Smooth muscle cell (in vitro differentiated cells): ENCODE measurements at regions not wholly inside any gene's neighbourhood (a gene's known extent, or its start where the extent isn't known, plus 50 kb on each side); places are given as distances from the start of the nearest gene placed in this dataset.

Source experiments
- DNase-seq: peaks from one replicate; lab custom pipeline; 2025; ENCODE audit not compliant: unreplicated experiment; lab: John Stamatoyannopoulos, UW
- H2AFZ ChIP-seq: fragments of 200-600 bp; sonication (generic); 2 replicates; pipeline ENCODE4 v1.6.0; 2016; ENCODE audit warnings: antibody characterized with exemption, low read depth, mild to moderate bottlenecking
- H3F3A ChIP-seq: fragments of 200-600 bp; sonication (generic); 2 replicates; pipeline ENCODE4 v1.6.0; 2017; ENCODE audit warnings: antibody characterized with exemption, low read depth
- H3K27ac ChIP-seq: fragments of 200-600 bp; sonication (generic); 2 replicates; pipeline ENCODE4 v1.5.1; 2016; ENCODE audit warnings: low read depth, mild to moderate bottlenecking
- H3K27me3 ChIP-seq: fragments of 200-600 bp; sonication (generic); 2 replicates; pipeline ENCODE4 v1.6.1; 2016; ENCODE audit warnings: low read depth, mild to moderate bottlenecking
- H3K36me3 ChIP-seq: fragments of 200-600 bp; sonication (generic); 2 replicates; pipeline ENCODE4 v1.5.1; 2016; ENCODE audit warnings: low read depth
- H3K4me1 ChIP-seq: fragments of 200-600 bp; sonication (generic); 2 replicates; pipeline ENCODE4 v1.5.1; 2016; ENCODE audit warnings: low read depth
- H3K4me2 ChIP-seq: fragments of 200-600 bp; sonication (generic); 2 replicates; pipeline ENCODE4 v1.6.0; 2016; ENCODE audit warnings: mild to moderate bottlenecking
- H3K4me3 ChIP-seq: fragments of 200-600 bp; sonication (generic); 2 replicates; pipeline ENCODE4 v1.5.1; 2016; ENCODE audit warnings: mild to moderate bottlenecking
- H3K79me2 ChIP-seq: fragments of 200-600 bp; sonication (generic); 2 replicates; pipeline ENCODE4 v1.6.0; 2016; ENCODE audit warnings: low read depth, mild to moderate bottlenecking
- H3K9ac ChIP-seq: fragments of 200-600 bp; sonication (generic); 2 replicates; pipeline ENCODE4 v1.6.0; 2016; ENCODE audit warnings: low read depth
- H3K9me3 ChIP-seq: fragments of 200-600 bp; sonication (generic); replicated peaks from 2 replicates; pipeline ENCODE4 v1.5.1; 2016; ENCODE audit warnings: low read depth
- H4K20me1 ChIP-seq: fragments of 200-600 bp; sonication (generic); 2 replicates; pipeline ENCODE4 v1.6.0; 2016; ENCODE audit warnings: low read depth
- WGBS: methylation state at CpG from one replicate; pipeline ENCODE4 v1.1.7; 2016; ENCODE audit warnings: low lambda C conversion rate; 5-methylcytosine and 5-hydroxymethylcytosine counted together
- TF ChIP-seq, protein P1 (sequence below): fragments of 200-600 bp; sonication (generic); IDR thresholded peaks from 2 replicates; pipeline ENCODE4 v1.5.1; 2017; ENCODE audit warnings: borderline replicate concordance, mild to moderate bottlenecking, antibody characterized with exemption; ENCODE audit not compliant: insufficient read depth, poor library complexity, severe bottlenecking

DNA sequence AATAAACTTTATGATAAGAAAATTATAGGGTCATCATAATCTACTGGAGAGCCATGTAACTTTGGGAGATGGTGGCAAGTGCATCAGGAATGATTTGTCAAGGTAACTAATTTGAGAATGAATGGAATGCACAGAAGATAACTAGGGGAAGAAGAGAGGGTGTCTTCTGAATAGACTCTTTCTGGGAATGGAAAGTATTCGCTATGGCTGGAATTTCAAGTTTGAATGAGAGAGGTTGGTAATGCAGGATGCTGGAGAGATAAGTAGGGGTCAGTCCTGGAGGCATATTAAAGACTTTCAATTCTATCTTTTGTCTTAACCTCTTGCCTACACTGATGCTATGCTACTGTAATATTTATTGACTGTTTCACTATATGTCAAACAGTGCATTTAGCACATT is 714.2 kb downstream of the CETN3 start:
- no peaks in the 10 kb centered on the region for H3K27me3 ChIP-seq
- no peaks in the 10 kb centered on the region for H3K9me3 ChIP-seq
- H3K9ac ChIP-seq, result no peak overlapping the region
- no peak overlapping the region for H3K4me2 ChIP-seq
- H3K27ac ChIP-seq, result no peak overlapping the region
- no peaks in the 10 kb centered on the region for H3F3A ChIP-seq
- no peaks in the 10 kb centered on the region for H3K4me1 ChIP-seq
- no peaks in the 10 kb centered on the region for H3K36me3 ChIP-seq
- no peaks in the 10 kb centered on the region for H4K20me1 ChIP-seq
- WGBS, result 92% methylated on average over 1 of the region's 1 CpG
- DNase-seq, result no peak
- H3K4me3 ChIP-seq, result no peak overlapping the region
- H3K79me2 ChIP-seq, result no peaks in the 10 kb centered on the region
- TF ChIP-seq, protein P1, sequence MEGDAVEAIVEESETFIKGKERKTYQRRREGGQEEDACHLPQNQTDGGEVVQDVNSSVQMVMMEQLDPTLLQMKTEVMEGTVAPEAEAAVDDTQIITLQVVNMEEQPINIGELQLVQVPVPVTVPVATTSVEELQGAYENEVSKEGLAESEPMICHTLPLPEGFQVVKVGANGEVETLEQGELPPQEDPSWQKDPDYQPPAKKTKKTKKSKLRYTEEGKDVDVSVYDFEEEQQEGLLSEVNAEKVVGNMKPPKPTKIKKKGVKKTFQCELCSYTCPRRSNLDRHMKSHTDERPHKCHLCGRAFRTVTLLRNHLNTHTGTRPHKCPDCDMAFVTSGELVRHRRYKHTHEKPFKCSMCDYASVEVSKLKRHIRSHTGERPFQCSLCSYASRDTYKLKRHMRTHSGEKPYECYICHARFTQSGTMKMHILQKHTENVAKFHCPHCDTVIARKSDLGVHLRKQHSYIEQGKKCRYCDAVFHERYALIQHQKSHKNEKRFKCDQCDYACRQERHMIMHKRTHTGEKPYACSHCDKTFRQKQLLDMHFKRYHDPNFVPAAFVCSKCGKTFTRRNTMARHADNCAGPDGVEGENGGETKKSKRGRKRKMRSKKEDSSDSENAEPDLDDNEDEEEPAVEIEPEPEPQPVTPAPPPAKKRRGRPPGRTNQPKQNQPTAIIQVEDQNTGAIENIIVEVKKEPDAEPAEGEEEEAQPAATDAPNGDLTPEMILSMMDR, result no peak
- no peak overlapping the region for H2AFZ ChIP-seq

DNA sequence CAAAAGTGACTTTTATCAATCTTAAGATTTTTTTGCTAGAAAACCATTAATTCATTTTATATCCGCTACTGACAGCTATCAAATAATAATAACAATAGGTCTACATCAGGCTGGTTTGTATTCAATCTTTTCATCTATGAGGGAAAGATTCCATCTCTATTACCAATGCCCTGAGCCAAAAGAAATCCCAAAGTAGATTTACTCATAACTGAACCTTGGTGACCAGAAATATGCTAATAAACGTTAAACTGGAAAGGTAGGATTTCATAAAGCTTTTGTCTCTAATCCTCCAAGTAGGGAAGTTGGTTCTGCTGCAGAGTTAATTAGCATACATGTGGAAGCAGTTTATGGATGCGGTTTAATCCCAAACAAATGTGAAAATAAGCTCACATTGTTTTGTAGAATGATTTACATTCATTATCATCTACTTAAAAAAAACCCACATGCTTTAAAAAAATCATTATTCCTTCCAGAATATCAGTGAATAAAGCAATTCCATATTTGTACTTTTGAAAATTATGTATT is 715.5 kb downstream of the CETN3 start:
- WGBS, result 71% methylated on average over 3 of the region's 3 CpGs
- no peak for DNase-seq
- H4K20me1 ChIP-seq, result no peaks in the 10 kb centered on the region

DNA sequence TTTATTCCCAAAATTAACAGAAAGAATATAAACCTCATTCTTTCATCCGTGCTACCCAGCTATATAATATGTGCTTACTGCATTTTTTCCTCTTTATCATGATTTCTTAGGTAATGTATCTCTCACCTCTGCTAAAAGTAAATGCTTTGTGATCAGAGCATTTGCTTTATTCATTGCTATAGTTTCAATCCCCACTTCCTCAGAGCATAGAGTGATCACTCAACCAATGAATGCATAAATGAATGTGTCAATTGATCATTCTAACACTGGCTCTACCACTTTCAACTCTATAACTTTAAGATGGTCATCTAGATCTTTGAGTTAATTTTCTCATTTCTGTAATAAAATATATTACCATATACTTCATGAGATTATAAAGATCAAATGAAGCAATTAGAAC is 719.2 kb downstream of the CETN3 start:
- Histone ChIP-seq H3K79me2 (no peaks in the 10 kb centered on the region), H3K9me3 (no peaks in the 10 kb centered on the region), H2AFZ (no peak overlapping the region), H3K27ac (no peak overlapping the region), H3K9ac (no peak overlapping the region), H4K20me1 (no peaks in the 10 kb centered on the region), H3K4me3 (no peak overlapping the region), H3K4me2 (no peak overlapping the region), H3K4me1 (no peaks in the 10 kb centered on the region), H3K36me3 (no peaks in the 10 kb centered on the region), H3F3A (no peaks in the 10 kb centered on the region), H3K27me3 (no peaks in the 10 kb centered on the region)
- TF ChIP-seq, protein P1, result no peak
- WGBS, result 94% methylated on average over 1 of the region's 1 CpG
- DNase-seq, result no peak

More for the DNA sequence above, 715.5 kb downstream of the CETN3 start:
- H3K9ac ChIP-seq, result no peak overlapping the region
- H3K4me2 ChIP-seq, result no peak overlapping the region
- no peaks in the 10 kb centered on the region for H3K79me2 ChIP-seq
- no peaks in the 10 kb centered on the region for H3F3A ChIP-seq
- H3K4me3 ChIP-seq, result no peak overlapping the region
- no peak overlapping the region for H2AFZ ChIP-seq
- H3K9me3 ChIP-seq, result no peaks in the 10 kb centered on the region
- no peaks in the 10 kb centered on the region for H3K27me3 ChIP-seq
- H3K36me3 ChIP-seq, result no peaks in the 10 kb centered on the region
- H3K27ac ChIP-seq, result no peak overlapping the region
- H3K4me1 ChIP-seq, result no peaks in the 10 kb centered on the region
- TF ChIP-seq, protein P1, result no peak

- WGBS, result 31% methylated on average over 4 of the region's 4 CpGs
- TF ChIP-seq, protein P1, result no peak
- peak overlapping the region; percentile 58 for H2AFZ ChIP-seq
- H3K4me1 ChIP-seq, result no peaks in the 10 kb centered on the region
- no peak overlapping the region for H3K9ac ChIP-seq
- no peaks in the 10 kb centered on the region for H3K27me3 ChIP-seq
- no peak overlapping the region for H3K27ac ChIP-seq
- peak overlapping the region; percentile 28 for H3K4me2 ChIP-seq
- H3K79me2 ChIP-seq, result no peaks in the 10 kb centered on the region
- no peak for DNase-seq
- H3K9me3 ChIP-seq, result no peaks in the 10 kb centered on the region
- H4K20me1 ChIP-seq, result no peaks in the 10 kb centered on the region
- H3F3A ChIP-seq, result no peaks in the 10 kb centered on the region
- H3K4me3 ChIP-seq, result no peak overlapping the region
- H3K36me3 ChIP-seq, result no peaks in the 10 kb centered on the region
Observed at GRCh38 chr5:89686081-89686765, 723.3 kb downstream of the CETN3 start.
